HepG2 (cell line): ENCODE measurements at regions not wholly inside any gene's neighbourhood (a gene's known extent, or its start where the extent isn't known, plus 50 kb on each side); places are given as distances from the start of the nearest gene placed in this dataset.

ENCODE experiments used
- ATAC-seq: fragments of 200-7000 bp; cut with Tn5 transposase; 3 replicates; pipeline ENCODE4 v1.9.1; 2020; ENCODE audit warnings: mild to moderate bottlenecking, moderate library complexity
- BruUV-seq: library from RNA; stranded (reverse); fragments of 400-500 nt; replicated peaks from 2 replicates; lab custom pipeline; 2021; lab: Mats Ljungman, UMichigan
- CTCF ChIA-PET: fragments of 300-600 bp; formaldehyde crosslinking; extraction: SDS; loops from one replicate; lab custom pipeline; 2021; ENCODE audit warnings: low total read pairs, inconsistent platforms, low intra/inter-chr PET ratio; lab: Yijun Ruan, JAX
- POLR2A ChIA-PET: fragments of 350-600 bp; sonication (Branson Sonifier 250); formaldehyde crosslinking; loops from one replicate; lab custom pipeline; 2020; ENCODE audit warnings: antibody characterized with exemption, inconsistent platforms; lab: Yijun Ruan, JAX
- DNase-seq: peaks from one replicate; pipeline ENCODE4 v3.0.0-alpha.2; 2015; ENCODE audit warnings: low spot score
- FAIRE-seq: peaks from 3 replicates; lab custom pipeline; 2011; peaks lifted over from hg19 to GRCh38; lab: Jason Lieb, UNC
- H2AFZ ChIP-seq: one replicate; pipeline ENCODE4 v1.6.1; 2011; ENCODE audit warnings: low read length, inconsistent platforms
- H3K27ac ChIP-seq: fragments of 300-600 bp; 3 replicates; pipeline ENCODE4 v1.8.0; 2011; ENCODE audit warnings: mixed run types, mild to moderate bottlenecking, mixed read lengths, low read length, inconsistent platforms; ENCODE audit not compliant: insufficient read depth; ENCODE audit errors: extremely low read length
- H3K27me3 ChIP-seq, 2 experiments: fragments of 200-600 bp in 1 of 2; 2 replicates in 1 of 2; 3 replicates in 1 of 2; pipeline versions ENCODE4 v1.6.0 to v1.8.0; 2011; ENCODE audit warnings: low read length in 2 of 2, mild to moderate bottlenecking in 2 of 2, moderate library complexity in 2 of 2, inconsistent platforms in 1 of 2; ENCODE audit not compliant: insufficient read depth in 2 of 2, control insufficient read depth in 1 of 2
- H3K36me3 ChIP-seq, 2 experiments: fragments of 200-600 bp in 1 of 2; replicated peaks in 1 of 2; 2 replicates in 1 of 2; 3 replicates in 1 of 2; pipeline versions ENCODE4 v1.5.1 to v1.8.0; 2011; ENCODE audit warnings: low read length in 2 of 2, inconsistent platforms in 1 of 2; ENCODE audit not compliant: insufficient read depth in 2 of 2, control insufficient read depth in 1 of 2
- H3K4me1 ChIP-seq: 2 replicates; pipeline ENCODE4 v1.5.1; 2012; ENCODE audit warnings: low read length, inconsistent platforms; ENCODE audit not compliant: insufficient read depth
- H3K4me2 ChIP-seq: 2 replicates; pipeline ENCODE4 v1.6.0; 2011; ENCODE audit warnings: low read depth, low read length, inconsistent platforms
- H3K4me3 ChIP-seq, 3 experiments: fragments of 200-600 bp in 1 of 3; sonication (generic), shearing (Covaris generic) in 1 of 3; replicated peaks in 1 of 3; 2 replicates each; pipeline ENCODE4 v1.5.1; 2011 to 2016; ENCODE audit warnings: low read length in 3 of 3, inconsistent platforms in 2 of 3, low read depth in 2 of 3, mild to moderate bottlenecking in 2 of 3, control low read depth in 1 of 3, mixed read lengths in 1 of 3; ENCODE audit not compliant: insufficient read depth in 1 of 3
- H3K79me2 ChIP-seq: one replicate; pipeline ENCODE4 v1.6.1; 2011; ENCODE audit warnings: low read length, inconsistent platforms; ENCODE audit not compliant: insufficient read depth
- H3K9ac ChIP-seq: 2 replicates; pipeline ENCODE4 v1.6.0; 2011; ENCODE audit warnings: mild to moderate bottlenecking, low read depth, low read length, inconsistent platforms; ENCODE audit not compliant: insufficient read depth
- H3K9me3 ChIP-seq: 2 replicates; pipeline ENCODE4 v1.5.1; 2012; ENCODE audit warnings: mild to moderate bottlenecking, low read length
- H4K20me1 ChIP-seq: 2 replicates; pipeline ENCODE4 v1.6.0; 2011; ENCODE audit warnings: inconsistent platforms, mild to moderate bottlenecking, low read length, moderate library complexity; ENCODE audit not compliant: insufficient read depth
- KLF16 ChIP-seq, 2 experiments: sonication (generic) in 1 of 2; formaldehyde crosslinking in 1 of 2; IDR thresholded peaks; 2 replicates each; pipeline versions ENCODE4 v1.6.1 to v1.8.0; 2016 to 2023; ENCODE audit warnings: missing genetic modification reagents in 2 of 2, missing compliant biosample characterization in 1 of 2
- NFKBIZ ChIP-seq: IDR thresholded peaks from 2 replicates; pipeline ENCODE4 v1.6.1; 2018; ENCODE audit warnings: missing genetic modification reagents, missing compliant biosample characterization
- REL ChIP-seq: sonication (generic); formaldehyde crosslinking; conservative IDR thresholded peaks from 2 replicates; pipeline ENCODE4 v1.8.0; 2022; ENCODE audit warnings: mild to moderate bottlenecking, missing genetic modification reagents, moderate library complexity
- SAFB2 ChIP-seq: sonication (generic); formaldehyde crosslinking; IDR thresholded peaks from 2 replicates; pipeline ENCODE4 v1.5.1; 2020; ENCODE audit warnings: missing genetic modification reagents, low read depth, mild to moderate bottlenecking, borderline replicate concordance
- SNAI1 ChIP-seq: sonication (generic); formaldehyde crosslinking; IDR thresholded peaks from 2 replicates; pipeline ENCODE4 v1.5.0; 2020; ENCODE audit warnings: mild to moderate bottlenecking, missing genetic modification reagents, borderline replicate concordance
- THAP11 ChIP-seq: IDR thresholded peaks from 2 replicates; pipeline ENCODE4 v1.6.1; 2016; ENCODE audit warnings: missing biosample characterization, missing genetic modification reagents
- ZKSCAN5 ChIP-seq: sonication (generic); formaldehyde crosslinking; IDR thresholded peaks from 2 replicates; pipeline ENCODE4 v1.5.1; 2020; ENCODE audit warnings: mild to moderate bottlenecking, missing genetic modification reagents
- ZKSCAN8 ChIP-seq: IDR thresholded peaks from 2 replicates; pipeline ENCODE4 v1.6.1; 2016; ENCODE audit warnings: borderline replicate concordance, missing genetic modification reagents, missing compliant biosample characterization
- ZNF180 ChIP-seq: sonication (generic); formaldehyde crosslinking; IDR thresholded peaks from 2 replicates; pipeline ENCODE4 v1.4.0; 2020; ENCODE audit warnings: low read depth, missing genetic modification reagents, borderline replicate concordance
- ZNF484 ChIP-seq: sonication (generic); formaldehyde crosslinking; IDR thresholded peaks from 2 replicates; pipeline ENCODE4 v1.5.1; 2020; ENCODE audit warnings: mild to moderate bottlenecking, low read depth, missing genetic modification reagents, borderline replicate concordance
- WGBS: methylation state at CpG from one replicate; pipeline ENCODE4 v1.1.6; 2017; ENCODE audit warnings: low lambda C conversion rate; 5-methylcytosine and 5-hydroxymethylcytosine counted together
- in situ Hi-C: cut with HindIII; loops from 2 replicates; pipeline ENCODE4 v1.10.0; 2017; ENCODE audit warnings: low pct_unique_long_range_greater_than_20kb; ENCODE audit not compliant: extremely low pct_ligation_motif_present
- intact Hi-C: fragments of 100-400 bp; cut with micrococcal nuclease; formaldehyde crosslinking; loops from one replicate; pipeline ENCODE4 v1.10.0; 2022; ENCODE audit not compliant: unreplicated experiment
- TF ChIP-seq, protein P1 (sequence below): sonication (generic); formaldehyde crosslinking; IDR thresholded peaks from 2 replicates; pipeline ENCODE4 v1.4.0; 2020; ENCODE audit warnings: missing genetic modification reagents

- intact Hi-C loops = no loop called here
- no peak overlapping the region for H2AFZ ChIP-seq
- H4K20me1 ChIP-seq = no peaks in the 10 kb centered on the region
- CTCF ChIA-PET = no interaction called here
- in situ Hi-C loops = no loop called here
- no peaks in the 10 kb centered on the region for H3K27me3 ChIP-seq
- no peaks in the 10 kb centered on the region for H3K36me3 ChIP-seq
- H3K9ac ChIP-seq = no peak overlapping the region
- no peaks in the 10 kb centered on the region for H3K4me1 ChIP-seq
- 7% methylated on average over 2 of the region's 2 CpGs for WGBS
- H3K27ac ChIP-seq = no peak overlapping the region
- no peak overlapping the region for H3K4me3 ChIP-seq
- no peak for FAIRE-seq
- peaks cover 70% of the 10 kb centered on the region for H3K9me3 ChIP-seq
- POLR2A ChIA-PET = no interaction called here
- ATAC-seq = no peak
- DNase-seq = no peak
- no TSS peak for BruUV-seq
- TF ChIP-seq ZNF180 (CRISPR knock-in tag) = no peak
- no peak for TF ChIP-seq ZKSCAN5
- no peak for TF ChIP-seq NFKBIZ (CRISPR knock-in tag)
- no peak for TF ChIP-seq SNAI1 (CRISPR knock-in tag)
- TF ChIP-seq, protein P1, sequence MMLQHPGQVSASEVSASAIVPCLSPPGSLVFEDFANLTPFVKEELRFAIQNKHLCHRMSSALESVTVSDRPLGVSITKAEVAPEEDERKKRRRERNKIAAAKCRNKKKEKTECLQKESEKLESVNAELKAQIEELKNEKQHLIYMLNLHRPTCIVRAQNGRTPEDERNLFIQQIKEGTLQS (CRISPR knock-in tag) = no peak
- no peak for TF ChIP-seq ZKSCAN8 (CRISPR knock-in tag)
- no peak for TF ChIP-seq SAFB2
- no peak for TF ChIP-seq ZNF484 (CRISPR knock-in tag)
- TF ChIP-seq KLF16 (CRISPR knock-in tag; IDR thresholded peaks at IDR 0.05) = no peak
- no peak for TF ChIP-seq REL (CRISPR knock-in tag)
- TF ChIP-seq THAP11 (CRISPR knock-in tag) = no peak
- TF ChIP-seq, all 625 proteins: peak for 0
- no peaks in the 10 kb centered on the region for H3K79me2 ChIP-seq
- H3K4me2 ChIP-seq = no peak overlapping the region
Measured at GRCh38 chr1:239575113-239575512, 188.7 kb downstream of the CHRM3 start.
